HEK293 (cell line): ENCODE measurements at regions not wholly inside any gene's neighbourhood (a gene's known extent, or its start where the extent isn't known, plus 50 kb on each side); places are given as distances from the start of the nearest gene placed in this dataset.

ENCODE experiments used
- CTCF ChIA-PET: fragments of 350-600 bp; formaldehyde crosslinking; extraction: SDS; loops from one replicate; lab custom pipeline; 2021; ENCODE audit warnings: antibody characterized with exemption; lab: Yijun Ruan, JAX
- POLR2A ChIA-PET: fragments of 300-600 bp; formaldehyde crosslinking; extraction: SDS; loops from one replicate; lab custom pipeline; 2020; ENCODE audit warnings: antibody characterized with exemption, inconsistent platforms; lab: Yijun Ruan, JAX
- H3K27ac ChIP-seq: fragments of 200-500 bp; sonication (Bioruptor generic); 2 replicates; pipeline ENCODE4 v1.5.1; 2014; ENCODE audit warnings: low read depth, low read length, control low read depth, inconsistent platforms; ENCODE audit errors: extremely low read depth
- H3K36me3 ChIP-seq, 2 experiments: fragments of 200-500 bp in 1 of 2; sonication (Bioruptor generic) in 1 of 2; 1 replicate in 1 of 2; 2 replicates in 1 of 2; pipeline ENCODE4 v1.5.1; 2014 to 2017; ENCODE audit warnings: inconsistent platforms in 2 of 2, low read length in 2 of 2; ENCODE audit not compliant: control insufficient read depth in 2 of 2, insufficient read depth in 1 of 2
- H3K4me1 ChIP-seq: fragments of 200-500 bp; sonication (Bioruptor generic); 2 replicates; pipeline ENCODE4 v1.5.1; 2014; ENCODE audit warnings: mild to moderate bottlenecking, low read length, inconsistent platforms; ENCODE audit not compliant: control insufficient read depth, insufficient read depth
- H3K4me3 ChIP-seq: 2 replicates; pipeline ENCODE4 v1.5.1; 2011; ENCODE audit warnings: low read depth, mild to moderate bottlenecking, control low read depth, low read length, moderate library complexity
- H3K9me3 ChIP-seq: fragments of 200-500 bp; sonication (Bioruptor generic); 2 replicates; pipeline ENCODE4 v1.5.1; 2014; ENCODE audit warnings: low read depth, low read length, inconsistent platforms; ENCODE audit not compliant: control insufficient read depth, insufficient read depth
- EGR2 ChIP-seq: fragments of 450-650 bp; formaldehyde crosslinking; IDR thresholded peaks from 2 replicates; pipeline ENCODE4 v1.5.1; 2016; ENCODE audit warnings: low read depth, missing biosample characterization, missing genetic modification characterization
- GLI2 ChIP-seq: fragments of 450-650 bp; formaldehyde crosslinking; IDR thresholded peaks from 2 replicates; pipeline ENCODE4; 2017; ENCODE audit warnings: missing biosample characterization, missing genetic modification characterization, low read depth, borderline replicate concordance
- IKZF3 ChIP-seq: fragments of 450-650 bp; IDR thresholded peaks from 2 replicates; pipeline ENCODE4 v1.5.0; 2018; ENCODE audit warnings: missing biosample characterization, mild to moderate bottlenecking, missing genetic modification characterization, moderate library complexity
- SCRT2 ChIP-seq: fragments of 450-650 bp; formaldehyde crosslinking; IDR thresholded peaks from 2 replicates; pipeline ENCODE4 v1.5.1; 2016; ENCODE audit warnings: missing biosample characterization, missing genetic modification characterization
- SP3 ChIP-seq: fragments of 450-650 bp; formaldehyde crosslinking; IDR thresholded peaks from 2 replicates; pipeline ENCODE4 v1.5.1; 2016; ENCODE audit warnings: missing biosample characterization, missing genetic modification characterization
- YY2 ChIP-seq: fragments of 450-650 bp; formaldehyde crosslinking; IDR thresholded peaks from 2 replicates; pipeline ENCODE4 v1.5.1; 2016; ENCODE audit warnings: missing biosample characterization, missing genetic modification characterization
- ZEB2 ChIP-seq: fragments of 450-650 bp; formaldehyde crosslinking; IDR thresholded peaks from 2 replicates; pipeline ENCODE4 v1.5.1; 2016; ENCODE audit warnings: missing biosample characterization, missing genetic modification characterization
- ZNF112 ChIP-seq: fragments of 450-650 bp; formaldehyde crosslinking; IDR thresholded peaks from 2 replicates; pipeline ENCODE4 v1.5.0; 2017; ENCODE audit warnings: missing biosample characterization, missing genetic modification characterization
- ZNF114 ChIP-seq: fragments of 450-650 bp; formaldehyde crosslinking; IDR thresholded peaks from 2 replicates; pipeline ENCODE4 v1.5.0; 2017; ENCODE audit warnings: missing biosample characterization, missing genetic modification characterization
- ZNF140 ChIP-seq: fragments of 450-650 bp; formaldehyde crosslinking; IDR thresholded peaks from 2 replicates; pipeline ENCODE4 v1.5.1; 2016; ENCODE audit warnings: missing biosample characterization, missing genetic modification characterization
- ZNF169 ChIP-seq: fragments of 450-650 bp; formaldehyde crosslinking; IDR thresholded peaks from 2 replicates; pipeline ENCODE4 v1.5.1; 2016; ENCODE audit warnings: missing biosample characterization, missing genetic modification characterization
- ZNF174 ChIP-seq: fragments of 450-650 bp; formaldehyde crosslinking; IDR thresholded peaks from 2 replicates; pipeline ENCODE4 v1.5.0; 2017; ENCODE audit warnings: missing biosample characterization, mild to moderate bottlenecking, missing genetic modification characterization
- ZNF223 ChIP-seq: fragments of 450-650 bp; formaldehyde crosslinking; IDR thresholded peaks from 2 replicates; pipeline ENCODE4 v1.5.1; 2016; ENCODE audit warnings: missing biosample characterization, missing genetic modification characterization
- ZNF292 ChIP-seq: fragments of 450-650 bp; formaldehyde crosslinking; IDR thresholded peaks from 2 replicates; pipeline ENCODE4 v1.5.1; 2016; ENCODE audit warnings: low read depth, missing biosample characterization, missing genetic modification characterization, borderline replicate concordance
- ZNF302 ChIP-seq: fragments of 450-650 bp; formaldehyde crosslinking; IDR thresholded peaks from 2 replicates; pipeline ENCODE4 v1.5.1; 2016; ENCODE audit warnings: missing biosample characterization, missing genetic modification characterization, low read depth
- ZNF324 ChIP-seq: fragments of 450-650 bp; formaldehyde crosslinking; IDR thresholded peaks from 2 replicates; pipeline ENCODE4 v1.5.1; 2016; ENCODE audit warnings: missing biosample characterization, missing genetic modification characterization
- ZNF335 ChIP-seq: fragments of 450-650 bp; formaldehyde crosslinking; conservative IDR thresholded peaks from 2 replicates; pipeline ENCODE4 v1.5.1; 2016; ENCODE audit warnings: missing biosample characterization, missing genetic modification characterization
- ZNF350 ChIP-seq: fragments of 450-650 bp; formaldehyde crosslinking; IDR thresholded peaks from 2 replicates; pipeline ENCODE4 v1.5.0; 2017; ENCODE audit warnings: missing biosample characterization, mild to moderate bottlenecking, missing genetic modification characterization
- ZNF404 ChIP-seq: fragments of 450-650 bp; formaldehyde crosslinking; IDR thresholded peaks from 2 replicates; pipeline ENCODE4 v1.5.1; 2017; ENCODE audit warnings: missing biosample characterization, missing genetic modification characterization
- ZNF514 ChIP-seq: fragments of 450-650 bp; formaldehyde crosslinking; IDR thresholded peaks from 2 replicates; pipeline ENCODE4 v1.5.1; 2016; ENCODE audit warnings: missing biosample characterization, missing genetic modification characterization
- ZNF558 ChIP-seq: fragments of 450-650 bp; formaldehyde crosslinking; IDR thresholded peaks from 2 replicates; pipeline ENCODE4 v1.5.1; 2016; ENCODE audit warnings: missing biosample characterization, missing genetic modification characterization
- TF ChIP-seq, protein P1 (sequence below): sonication (generic); formaldehyde crosslinking; IDR thresholded peaks from 2 replicates; pipeline ENCODE4 v1.8.1; 2022; ENCODE audit warnings: mild to moderate bottlenecking, moderate library complexity, missing genetic modification reagents
- TF ChIP-seq, protein P2 (sequence below): fragments of 450-650 bp; formaldehyde crosslinking; IDR thresholded peaks from 2 replicates; pipeline ENCODE4 v1.5.1; 2016; ENCODE audit warnings: missing biosample characterization, missing genetic modification characterization
- TF ChIP-seq, protein P3 (sequence below): IDR thresholded peaks from 2 replicates; pipeline ENCODE4 v1.6.1; 2011; ENCODE audit warnings: mild to moderate bottlenecking, low read depth, low read length, borderline replicate concordance
- TF ChIP-seq, protein P4 (sequence below): fragments of 450-650 bp; formaldehyde crosslinking; IDR thresholded peaks from 2 replicates; pipeline ENCODE4 v1.5.1; 2016; ENCODE audit warnings: missing biosample characterization, missing genetic modification characterization
- TF ChIP-seq, protein P5 (sequence below): fragments of 450-650 bp; formaldehyde crosslinking; IDR thresholded peaks from 2 replicates; pipeline ENCODE4 v1.5.1; 2016; ENCODE audit warnings: missing biosample characterization, missing genetic modification characterization

DNA sequence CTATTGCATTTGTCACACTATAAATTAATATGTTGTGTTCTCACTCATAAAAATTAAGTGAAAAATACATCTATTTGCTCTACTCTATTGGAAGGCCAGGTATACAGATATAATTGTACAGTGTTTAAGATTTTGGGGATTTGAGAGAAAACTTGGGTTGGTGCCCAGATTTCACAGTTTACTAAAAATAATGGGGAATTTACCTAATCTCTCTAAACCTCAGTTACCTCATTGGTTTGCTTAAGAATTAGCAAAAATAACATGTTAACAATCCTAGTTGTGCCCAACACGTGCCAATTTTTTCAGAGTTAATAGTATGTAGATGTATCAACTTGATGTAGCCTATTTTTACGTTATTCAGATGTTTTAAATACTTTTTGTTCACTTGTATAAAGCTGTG is 1495.3 kb upstream of the PCDH7 start:
- Histone ChIP-seq H3K27ac (no peak overlapping the region), H3K4me1 (no peaks in the 10 kb centered on the region), H3K36me3 (no peaks in the 10 kb centered on the region), H3K9me3 (no peaks in the 10 kb centered on the region), H3K4me3 (no peak overlapping the region)
- ChIA-PET CTCF (no interaction called here), POLR2A (no interaction called here)
- TF ChIP-seq ZNF324 (tag by site-specific recombination) (no peak), ZNF302 (tag by site-specific recombination) (no peak), ZNF404 (no peak), GLI2 (tag by site-specific recombination) (no peak), ZNF350 (tag by site-specific recombination) (no peak), IKZF3 (tag by site-specific recombination) (no peak), ZNF335 (tag by site-specific recombination) (no peak)
- TF ChIP-seq, protein P1, sequence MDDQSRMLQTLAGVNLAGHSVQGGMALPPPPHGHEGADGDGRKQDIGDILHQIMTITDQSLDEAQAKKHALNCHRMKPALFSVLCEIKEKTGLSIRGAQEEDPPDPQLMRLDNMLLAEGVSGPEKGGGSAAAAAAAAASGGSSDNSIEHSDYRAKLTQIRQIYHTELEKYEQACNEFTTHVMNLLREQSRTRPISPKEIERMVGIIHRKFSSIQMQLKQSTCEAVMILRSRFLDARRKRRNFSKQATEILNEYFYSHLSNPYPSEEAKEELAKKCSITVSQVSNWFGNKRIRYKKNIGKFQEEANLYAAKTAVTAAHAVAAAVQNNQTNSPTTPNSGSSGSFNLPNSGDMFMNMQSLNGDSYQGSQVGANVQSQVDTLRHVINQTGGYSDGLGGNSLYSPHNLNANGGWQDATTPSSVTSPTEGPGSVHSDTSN = no peak
- TF ChIP-seq, protein P2, sequence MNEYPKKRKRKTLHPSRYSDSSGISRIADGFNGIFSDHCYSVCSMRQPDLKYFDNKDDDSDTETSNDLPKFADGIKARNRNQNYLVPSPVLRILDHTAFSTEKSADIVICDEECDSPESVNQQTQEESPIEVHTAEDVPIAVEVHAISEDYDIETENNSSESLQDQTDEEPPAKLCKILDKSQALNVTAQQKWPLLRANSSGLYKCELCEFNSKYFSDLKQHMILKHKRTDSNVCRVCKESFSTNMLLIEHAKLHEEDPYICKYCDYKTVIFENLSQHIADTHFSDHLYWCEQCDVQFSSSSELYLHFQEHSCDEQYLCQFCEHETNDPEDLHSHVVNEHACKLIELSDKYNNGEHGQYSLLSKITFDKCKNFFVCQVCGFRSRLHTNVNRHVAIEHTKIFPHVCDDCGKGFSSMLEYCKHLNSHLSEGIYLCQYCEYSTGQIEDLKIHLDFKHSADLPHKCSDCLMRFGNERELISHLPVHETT = no peak

DNA sequence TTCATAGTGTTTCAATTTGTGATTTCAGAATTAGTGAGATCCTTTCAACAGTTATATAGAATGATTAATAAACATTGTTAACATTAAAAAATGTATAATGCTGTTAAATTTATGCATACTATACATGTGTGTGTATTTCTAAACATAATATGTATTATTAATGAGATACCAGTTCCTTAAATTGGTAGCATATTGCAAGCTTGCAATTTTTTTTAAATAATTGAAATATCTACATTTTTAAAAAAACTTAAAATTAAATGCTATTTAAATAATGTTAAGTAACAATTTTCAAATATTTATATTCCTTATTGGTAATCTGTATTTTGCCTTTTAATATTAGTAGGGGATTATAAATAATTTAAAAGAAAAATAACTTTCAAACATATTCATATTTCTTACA is 1479.5 kb upstream of the PCDH7 start:
- no peaks in the 10 kb centered on the region for H3K9me3 ChIP-seq
- POLR2A ChIA-PET = no interaction called here
- no peak overlapping the region for H3K4me3 ChIP-seq
- TF ChIP-seq ZNF292 (tag by site-specific recombination) (no peak), EGR2 (tag by site-specific recombination) (no peak), ZNF324 (tag by site-specific recombination) (no peak), ZNF514 (no peak), SCRT2 (tag by site-specific recombination) (no peak), YY2 (tag by site-specific recombination) (no peak), ZNF558 (tag by site-specific recombination) (no peak), ZNF169 (tag by site-specific recombination) (no peak), ZNF223 (no peak), ZNF174 (tag by site-specific recombination) (no peak), ZNF112 (tag by site-specific recombination) (no peak), ZNF114 (no peak), SP3 (tag by site-specific recombination) (no peak), ZEB2 (no peak), ZNF140 (tag by site-specific recombination) (no peak)
- TF ChIP-seq, protein P3, sequence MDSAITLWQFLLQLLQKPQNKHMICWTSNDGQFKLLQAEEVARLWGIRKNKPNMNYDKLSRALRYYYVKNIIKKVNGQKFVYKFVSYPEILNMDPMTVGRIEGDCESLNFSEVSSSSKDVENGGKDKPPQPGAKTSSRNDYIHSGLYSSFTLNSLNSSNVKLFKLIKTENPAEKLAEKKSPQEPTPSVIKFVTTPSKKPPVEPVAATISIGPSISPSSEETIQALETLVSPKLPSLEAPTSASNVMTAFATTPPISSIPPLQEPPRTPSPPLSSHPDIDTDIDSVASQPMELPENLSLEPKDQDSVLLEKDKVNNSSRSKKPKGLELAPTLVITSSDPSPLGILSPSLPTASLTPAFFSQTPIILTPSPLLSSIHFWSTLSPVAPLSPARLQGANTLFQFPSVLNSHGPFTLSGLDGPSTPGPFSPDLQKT = no peak
- TF ChIP-seq, protein P4, sequence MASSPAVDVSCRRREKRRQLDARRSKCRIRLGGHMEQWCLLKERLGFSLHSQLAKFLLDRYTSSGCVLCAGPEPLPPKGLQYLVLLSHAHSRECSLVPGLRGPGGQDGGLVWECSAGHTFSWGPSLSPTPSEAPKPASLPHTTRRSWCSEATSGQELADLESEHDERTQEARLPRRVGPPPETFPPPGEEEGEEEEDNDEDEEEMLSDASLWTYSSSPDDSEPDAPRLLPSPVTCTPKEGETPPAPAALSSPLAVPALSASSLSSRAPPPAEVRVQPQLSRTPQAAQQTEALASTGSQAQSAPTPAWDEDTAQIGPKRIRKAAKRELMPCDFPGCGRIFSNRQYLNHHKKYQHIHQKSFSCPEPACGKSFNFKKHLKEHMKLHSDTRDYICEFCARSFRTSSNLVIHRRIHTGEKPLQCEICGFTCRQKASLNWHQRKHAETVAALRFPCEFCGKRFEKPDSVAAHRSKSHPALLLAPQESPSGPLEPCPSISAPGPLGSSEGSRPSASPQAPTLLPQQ (tag by site-specific recombination) = no peak
- TF ChIP-seq, protein P5, sequence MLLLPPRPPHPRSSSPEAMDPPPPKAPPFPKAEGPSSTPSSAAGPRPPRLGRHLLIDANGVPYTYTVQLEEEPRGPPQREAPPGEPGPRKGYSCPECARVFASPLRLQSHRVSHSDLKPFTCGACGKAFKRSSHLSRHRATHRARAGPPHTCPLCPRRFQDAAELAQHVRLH = no peak
- no peak overlapping the region for H3K27ac ChIP-seq
- no peaks in the 10 kb centered on the region for H3K36me3 ChIP-seq
- CTCF ChIA-PET = no interaction called here
- H3K4me1 ChIP-seq = no peaks in the 10 kb centered on the region
